ENCODE measurements at regions not wholly inside any gene's neighbourhood (a gene's known extent, or its start where the extent isn't known, plus 50 kb on each side); places are given as distances from the start of the nearest gene placed in this dataset.
"Not testable (repeated sequence)": the region's sequence is repeated elsewhere in the genome, so short reads cannot be mapped to it uniquely, and the experiment has no call there.

DNA sequence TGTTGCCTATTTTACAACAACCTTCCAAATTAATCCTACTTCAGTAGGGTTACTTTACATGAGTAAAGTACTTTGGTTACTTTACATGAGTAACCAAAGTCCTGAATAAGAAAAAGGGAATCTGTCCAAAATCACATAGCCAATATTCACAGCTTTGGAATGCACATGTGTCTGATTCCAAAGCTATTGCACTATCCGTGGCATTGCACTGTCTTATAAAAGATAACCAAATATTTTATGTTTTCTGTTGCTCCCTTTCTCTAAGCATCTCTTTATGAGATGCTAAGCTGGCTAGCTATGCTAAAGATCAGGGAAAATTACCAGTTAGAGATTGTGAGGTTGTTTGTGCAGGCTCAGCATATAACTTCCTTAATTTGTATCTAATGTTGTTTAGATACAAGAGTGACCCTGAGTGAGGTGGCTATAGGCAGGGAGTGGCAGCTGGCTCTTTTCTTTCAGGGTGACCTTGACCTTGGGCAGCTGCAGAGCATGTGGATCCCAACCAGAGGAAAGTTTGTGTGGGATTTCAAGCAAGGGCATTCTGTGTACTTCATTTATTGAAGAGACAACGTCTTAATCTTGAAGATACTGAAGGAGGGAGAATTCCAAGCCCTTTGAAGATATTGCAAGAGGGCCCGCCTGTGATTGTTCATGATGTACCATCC lies 366.1 kb upstream of the ANKRD30A start:
- no peaks in the 10 kb centered on the region for H3K27me3 ChIP-seq
- H3K36me3 ChIP-seq = no peaks in the 10 kb centered on the region
- H3K9me3 ChIP-seq = no peaks in the 10 kb centered on the region
- H3K27ac ChIP-seq = no peak overlapping the region
- no peaks in the 10 kb centered on the region for H3K4me1 ChIP-seq
- intact Hi-C loops (cut with DNase I) = no loop called here
- DNase-seq (ENCODE audit: low spot score in 2 of 2) = no peak
- no peak overlapping the region for H3K4me3 ChIP-seq
- TF ChIP-seq, protein P1, sequence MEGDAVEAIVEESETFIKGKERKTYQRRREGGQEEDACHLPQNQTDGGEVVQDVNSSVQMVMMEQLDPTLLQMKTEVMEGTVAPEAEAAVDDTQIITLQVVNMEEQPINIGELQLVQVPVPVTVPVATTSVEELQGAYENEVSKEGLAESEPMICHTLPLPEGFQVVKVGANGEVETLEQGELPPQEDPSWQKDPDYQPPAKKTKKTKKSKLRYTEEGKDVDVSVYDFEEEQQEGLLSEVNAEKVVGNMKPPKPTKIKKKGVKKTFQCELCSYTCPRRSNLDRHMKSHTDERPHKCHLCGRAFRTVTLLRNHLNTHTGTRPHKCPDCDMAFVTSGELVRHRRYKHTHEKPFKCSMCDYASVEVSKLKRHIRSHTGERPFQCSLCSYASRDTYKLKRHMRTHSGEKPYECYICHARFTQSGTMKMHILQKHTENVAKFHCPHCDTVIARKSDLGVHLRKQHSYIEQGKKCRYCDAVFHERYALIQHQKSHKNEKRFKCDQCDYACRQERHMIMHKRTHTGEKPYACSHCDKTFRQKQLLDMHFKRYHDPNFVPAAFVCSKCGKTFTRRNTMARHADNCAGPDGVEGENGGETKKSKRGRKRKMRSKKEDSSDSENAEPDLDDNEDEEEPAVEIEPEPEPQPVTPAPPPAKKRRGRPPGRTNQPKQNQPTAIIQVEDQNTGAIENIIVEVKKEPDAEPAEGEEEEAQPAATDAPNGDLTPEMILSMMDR (IDR thresholded peaks at IDR 0.05) = no peak

DNA sequence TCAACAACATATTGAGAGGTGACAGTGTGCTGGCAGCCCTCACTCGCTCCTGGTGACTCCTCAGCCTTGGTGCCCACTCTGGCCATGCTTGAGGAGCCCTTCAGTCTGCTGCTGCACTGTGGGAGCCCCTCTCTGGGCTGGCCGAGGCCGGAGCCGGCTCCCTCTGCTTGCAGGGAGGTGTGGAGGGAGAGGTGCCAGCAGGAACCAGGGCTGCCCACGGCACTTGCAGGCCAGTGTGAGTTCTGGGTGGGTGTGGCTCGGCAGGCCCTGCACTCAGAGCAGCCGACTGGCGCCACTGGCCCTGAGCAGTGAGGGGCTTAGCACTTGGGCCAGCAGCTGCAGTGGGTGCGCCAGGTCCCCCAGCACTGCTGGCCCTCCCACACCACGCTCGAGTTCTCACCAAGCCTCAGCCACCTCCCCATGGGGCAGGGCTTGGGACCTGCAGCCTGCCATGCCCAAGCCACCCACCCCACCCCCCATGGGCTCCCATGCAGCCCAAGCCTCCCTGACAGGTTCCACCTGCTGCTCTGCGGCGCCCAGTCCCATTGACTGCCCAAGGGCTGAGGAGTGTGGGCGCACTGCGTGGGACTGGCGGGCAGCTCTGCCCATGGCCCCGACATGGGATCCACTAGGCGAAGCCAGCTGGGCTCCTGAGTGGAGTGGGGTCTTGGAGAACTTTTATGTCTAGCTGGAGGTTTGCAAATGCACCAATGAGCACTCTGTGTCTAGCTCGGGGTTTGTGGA lies 377.1 kb upstream of the ANKRD30A start:
- no peaks in the 10 kb centered on the region for H3K27me3 ChIP-seq
- DNase-seq (ENCODE audit: low spot score in 2 of 2) = no peak
- H3K9me3 ChIP-seq = no peaks in the 10 kb centered on the region
- no peaks in the 10 kb centered on the region for H3K4me1 ChIP-seq
- no peak overlapping the region for H3K27ac ChIP-seq
- intact Hi-C loops (cut with DNase I) = no loop called here
- H3K36me3 ChIP-seq = no peaks in the 10 kb centered on the region
- no peak overlapping the region for H3K4me3 ChIP-seq
- TF ChIP-seq, protein P1 (IDR thresholded peaks at IDR 0.05) = no peak

DNA sequence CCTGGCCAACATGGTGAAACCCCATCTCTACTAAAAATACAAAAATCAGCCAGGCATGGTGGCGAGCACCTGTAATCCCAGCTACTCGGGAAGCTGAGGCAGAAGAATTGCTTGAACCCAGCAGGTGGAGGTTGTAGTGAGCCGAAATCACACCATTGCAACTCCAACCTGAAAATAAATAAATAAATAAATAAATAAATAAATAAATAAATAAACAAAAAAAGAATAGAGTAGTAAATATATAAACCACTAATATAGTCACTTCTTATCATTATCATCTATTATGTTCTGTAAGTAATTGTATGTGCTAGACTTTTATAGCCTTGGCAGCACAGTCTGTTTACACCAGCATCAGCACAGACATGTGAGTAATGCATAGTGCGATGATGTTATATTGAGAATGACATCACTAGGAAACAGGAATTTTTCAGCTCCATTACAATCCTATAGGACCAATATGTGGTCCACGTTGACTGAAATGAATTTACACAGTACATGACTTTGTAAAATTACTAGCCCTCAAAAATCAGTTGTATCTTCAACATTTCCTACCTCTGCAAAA lies 385.4 kb upstream of the ANKRD30A start:
- Histone ChIP-seq H3K27ac (no peak overlapping the region), H3K4me3 (no peak overlapping the region), H3K36me3 (no peaks in the 10 kb centered on the region), H3K9me3 (no peaks in the 10 kb centered on the region), H3K4me1 (no peaks in the 10 kb centered on the region), H3K27me3 (no peaks in the 10 kb centered on the region)
- DNase-seq (ENCODE audit: low spot score in 2 of 2) = no peak
- intact Hi-C loops (cut with DNase I) = no loop called here
- TF ChIP-seq, protein P1 (IDR thresholded peaks at IDR 0.05) = no peak

DNA sequence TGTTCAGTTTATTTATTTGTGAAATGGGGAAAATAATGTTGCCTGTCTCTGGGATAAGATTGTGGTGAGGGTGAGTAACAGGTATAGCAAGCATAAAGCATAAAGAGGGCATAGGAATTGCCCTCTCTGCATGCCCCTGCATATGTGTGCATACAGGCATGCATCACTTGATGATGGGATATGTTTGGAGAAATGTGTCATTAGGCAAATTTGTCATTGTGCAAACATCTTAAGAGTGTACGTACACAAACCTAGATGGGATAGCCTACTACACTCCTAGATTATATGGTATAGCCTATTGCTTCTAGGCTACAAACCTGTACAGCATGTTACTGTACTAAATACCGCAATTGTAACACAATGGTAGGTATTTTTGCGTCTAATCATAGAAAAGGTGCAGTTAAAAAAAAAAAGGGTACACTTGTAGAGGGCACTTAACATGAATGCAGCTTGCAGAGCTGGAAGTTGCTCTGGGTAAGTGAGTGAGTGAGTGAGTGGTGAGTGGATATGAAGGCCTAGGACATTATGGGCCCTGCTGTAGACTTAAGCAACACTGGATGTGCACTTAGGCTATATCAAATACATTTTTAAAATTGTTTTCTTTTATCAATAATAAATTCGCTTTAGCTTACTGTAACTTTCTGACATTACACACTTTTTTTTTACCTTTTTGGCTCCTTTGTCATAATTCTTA lies 386.5 kb upstream of the ANKRD30A start:
- H3K4me3 ChIP-seq = no peak overlapping the region
- no peaks in the 10 kb centered on the region for H3K36me3 ChIP-seq
- no peaks in the 10 kb centered on the region for H3K27me3 ChIP-seq
- no peak for DNase-seq (ENCODE audit: low spot score in 2 of 2)
- no peak overlapping the region for H3K27ac ChIP-seq
- no peaks in the 10 kb centered on the region for H3K4me1 ChIP-seq
- TF ChIP-seq, protein P1 (IDR thresholded peaks at IDR 0.05) = no peak
- H3K9me3 ChIP-seq = no peaks in the 10 kb centered on the region
- intact Hi-C loops (cut with DNase I) = no loop called here

DNA sequence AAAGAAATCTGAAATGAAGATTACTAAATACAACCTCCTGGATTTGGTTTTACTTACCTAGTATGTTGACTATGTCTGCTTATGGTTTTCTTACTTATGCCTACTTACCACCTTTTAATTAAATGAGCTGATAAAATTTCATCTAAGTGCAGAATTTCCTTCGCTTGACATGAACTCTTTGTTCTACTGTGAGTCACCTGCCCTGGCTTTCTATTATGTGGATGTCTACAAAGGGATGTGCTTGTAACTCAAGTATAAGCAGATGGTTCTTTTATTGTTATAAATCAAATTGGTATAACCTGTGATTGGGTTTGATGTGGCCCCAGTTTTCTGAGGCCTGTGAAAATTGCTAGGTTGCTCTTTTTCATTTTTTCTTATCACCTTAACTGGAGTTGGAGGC lies 389.1 kb upstream of the ANKRD30A start:
- intact Hi-C loops (cut with DNase I) = no loop called here
- no peaks in the 10 kb centered on the region for H3K36me3 ChIP-seq
- H3K4me3 ChIP-seq = no peak overlapping the region
- no peak for DNase-seq (ENCODE audit: low spot score in 2 of 2)
- H3K9me3 ChIP-seq = no peaks in the 10 kb centered on the region
- H3K4me1 ChIP-seq = no peaks in the 10 kb centered on the region
- H3K27ac ChIP-seq = no peak overlapping the region
- H3K27me3 ChIP-seq = no peaks in the 10 kb centered on the region
- TF ChIP-seq, protein P1 (IDR thresholded peaks at IDR 0.05) = no peak

DNA sequence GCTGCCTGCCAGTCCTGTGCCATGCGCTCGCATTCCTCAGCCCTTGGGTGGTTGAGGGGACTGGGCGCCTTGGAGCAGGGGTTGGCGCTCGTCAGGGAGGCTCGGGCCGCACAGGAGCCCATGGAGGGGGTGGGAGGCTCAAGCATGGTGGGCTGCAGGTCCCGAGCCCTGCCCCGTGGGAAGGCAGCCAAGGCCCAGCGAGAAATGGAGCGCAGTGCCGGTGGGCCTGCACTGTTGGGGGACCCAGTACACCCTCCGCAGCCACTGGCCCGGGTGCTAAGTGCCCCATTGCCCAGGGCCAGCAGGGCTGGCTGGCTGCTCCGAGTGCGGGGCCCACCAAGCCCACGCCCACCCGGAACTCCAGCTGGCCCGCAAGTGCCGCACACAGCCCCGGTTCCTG lies 390.8 kb upstream of the ANKRD30A start:
- intact Hi-C loops (cut with DNase I); H3K4me1 ChIP-seq; H3K4me3 ChIP-seq; H3K27ac ChIP-seq; H3K9me3 ChIP-seq; H3K27me3 ChIP-seq; DNase-seq (ENCODE audit: low spot score in 2 of 2); H3K36me3 ChIP-seq: not testable (repeated sequence)

All from ascending aorta (tissue), 2 donors.